ENCODE measurements at regions not wholly inside any gene's neighbourhood (a gene's known extent, or its start where the extent isn't known, plus 50 kb on each side); places are given as distances from the start of the nearest gene placed in this dataset.

DNA sequence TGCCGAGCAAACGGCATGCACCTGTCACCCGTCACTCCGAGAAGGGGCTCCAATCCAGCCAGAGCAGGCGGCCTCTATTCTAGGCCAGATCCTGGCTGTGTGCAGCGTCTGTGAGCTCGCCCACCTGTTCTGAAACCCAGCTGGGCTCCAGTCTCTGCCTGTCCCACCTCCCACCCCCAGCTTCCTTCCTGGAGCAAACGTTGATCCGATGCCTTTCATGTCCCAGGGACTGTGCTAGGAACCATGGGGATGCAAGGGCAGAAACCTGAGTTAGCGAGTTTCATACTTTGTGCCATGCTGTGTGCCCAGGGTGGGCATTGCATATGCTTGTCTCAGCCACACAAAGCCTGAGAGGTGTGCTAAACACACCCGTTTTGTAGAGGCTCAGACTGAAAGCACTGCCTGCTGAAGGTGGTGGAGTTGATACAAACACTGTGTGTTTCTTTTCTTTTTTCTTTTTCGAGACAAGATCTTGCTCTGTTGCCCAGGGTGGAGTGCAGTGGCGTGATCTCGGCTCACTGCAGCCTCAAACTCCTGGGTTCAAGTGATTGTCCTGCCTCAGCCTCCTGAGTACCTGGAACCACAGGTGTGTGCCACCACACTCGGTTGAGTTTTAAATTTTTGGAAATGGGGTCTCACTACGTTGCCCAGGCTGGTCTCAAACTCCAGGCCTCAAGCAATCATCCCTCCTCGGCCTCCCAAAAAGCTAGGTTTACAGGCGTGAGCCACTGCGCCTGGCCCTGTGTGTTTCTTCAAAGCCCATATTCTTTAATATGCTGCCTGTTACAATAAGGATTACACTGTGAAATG, 84.1 kb upstream of the MED13L start:
- TF ChIP-seq, protein P1, sequence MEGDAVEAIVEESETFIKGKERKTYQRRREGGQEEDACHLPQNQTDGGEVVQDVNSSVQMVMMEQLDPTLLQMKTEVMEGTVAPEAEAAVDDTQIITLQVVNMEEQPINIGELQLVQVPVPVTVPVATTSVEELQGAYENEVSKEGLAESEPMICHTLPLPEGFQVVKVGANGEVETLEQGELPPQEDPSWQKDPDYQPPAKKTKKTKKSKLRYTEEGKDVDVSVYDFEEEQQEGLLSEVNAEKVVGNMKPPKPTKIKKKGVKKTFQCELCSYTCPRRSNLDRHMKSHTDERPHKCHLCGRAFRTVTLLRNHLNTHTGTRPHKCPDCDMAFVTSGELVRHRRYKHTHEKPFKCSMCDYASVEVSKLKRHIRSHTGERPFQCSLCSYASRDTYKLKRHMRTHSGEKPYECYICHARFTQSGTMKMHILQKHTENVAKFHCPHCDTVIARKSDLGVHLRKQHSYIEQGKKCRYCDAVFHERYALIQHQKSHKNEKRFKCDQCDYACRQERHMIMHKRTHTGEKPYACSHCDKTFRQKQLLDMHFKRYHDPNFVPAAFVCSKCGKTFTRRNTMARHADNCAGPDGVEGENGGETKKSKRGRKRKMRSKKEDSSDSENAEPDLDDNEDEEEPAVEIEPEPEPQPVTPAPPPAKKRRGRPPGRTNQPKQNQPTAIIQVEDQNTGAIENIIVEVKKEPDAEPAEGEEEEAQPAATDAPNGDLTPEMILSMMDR (IDR thresholded peaks at IDR 0.05) = no peak
- no peak for TF ChIP-seq POLR2A (IDR thresholded peaks at IDR 0.05)

Measured in adrenal gland (tissue), 5 donors.